ENCODE measurements at regions not wholly inside any gene's neighbourhood (a gene's known extent, or its start where the extent isn't known, plus 50 kb on each side); places are given as distances from the start of the nearest gene placed in this dataset.

DNA sequence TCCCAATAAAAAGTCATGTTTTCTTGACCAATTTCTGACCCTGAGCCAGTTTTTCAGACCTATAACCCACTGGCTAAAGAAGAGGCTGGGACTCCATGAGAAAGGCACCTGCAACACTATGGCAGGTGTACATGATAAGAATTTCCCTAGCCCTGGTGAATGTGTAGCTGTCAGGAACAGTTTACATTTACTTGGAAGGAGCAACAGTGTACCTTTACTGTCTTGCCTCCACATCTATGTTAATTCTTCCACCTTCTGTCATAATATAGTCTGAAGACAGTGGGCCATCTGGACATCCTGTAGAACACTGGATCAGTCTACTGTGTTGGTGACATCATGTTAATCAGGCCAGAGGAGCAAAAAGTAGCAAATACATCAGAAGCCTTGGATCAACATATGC lies 72.1 kb upstream of the CD82 start:
- TF ChIP-seq, protein P1, sequence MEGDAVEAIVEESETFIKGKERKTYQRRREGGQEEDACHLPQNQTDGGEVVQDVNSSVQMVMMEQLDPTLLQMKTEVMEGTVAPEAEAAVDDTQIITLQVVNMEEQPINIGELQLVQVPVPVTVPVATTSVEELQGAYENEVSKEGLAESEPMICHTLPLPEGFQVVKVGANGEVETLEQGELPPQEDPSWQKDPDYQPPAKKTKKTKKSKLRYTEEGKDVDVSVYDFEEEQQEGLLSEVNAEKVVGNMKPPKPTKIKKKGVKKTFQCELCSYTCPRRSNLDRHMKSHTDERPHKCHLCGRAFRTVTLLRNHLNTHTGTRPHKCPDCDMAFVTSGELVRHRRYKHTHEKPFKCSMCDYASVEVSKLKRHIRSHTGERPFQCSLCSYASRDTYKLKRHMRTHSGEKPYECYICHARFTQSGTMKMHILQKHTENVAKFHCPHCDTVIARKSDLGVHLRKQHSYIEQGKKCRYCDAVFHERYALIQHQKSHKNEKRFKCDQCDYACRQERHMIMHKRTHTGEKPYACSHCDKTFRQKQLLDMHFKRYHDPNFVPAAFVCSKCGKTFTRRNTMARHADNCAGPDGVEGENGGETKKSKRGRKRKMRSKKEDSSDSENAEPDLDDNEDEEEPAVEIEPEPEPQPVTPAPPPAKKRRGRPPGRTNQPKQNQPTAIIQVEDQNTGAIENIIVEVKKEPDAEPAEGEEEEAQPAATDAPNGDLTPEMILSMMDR (IDR thresholded peaks at IDR 0.05; ENCODE audit: low read depth, low read length) = no peak
- TF ChIP-seq EZH2phosphoT487 (IDR thresholded peaks at IDR 0.05; ENCODE audit: low read depth) = no peak

Data from OCI-LY3 (cell line).